ENCODE measurements at regions not wholly inside any gene's neighbourhood (a gene's known extent, or its start where the extent isn't known, plus 50 kb on each side); places are given as distances from the start of the nearest gene placed in this dataset.

- Histone ChIP-seq H3K79me2 (ENCODE audit: insufficient read depth, low read length) (no peaks in the 10 kb centered on the region), H3K4me1 (ENCODE audit: control insufficient read depth in 1 of 2, insufficient read depth in 2 of 2, low read length in 2 of 2) (no peaks in the 10 kb centered on the region), H3K9me3 (replicated peaks in 1 of 2; ENCODE audit: control insufficient read depth in 1 of 2, insufficient read depth in 1 of 2, low read length in 2 of 2) (peaks cover 4 to 6% of the 10 kb centered on the region in 2 donors), H3K4me3 (replicated peaks in 1 of 3; ENCODE audit: low read depth in 2 of 3, low read length in 3 of 3) (no peak overlapping the region), H3K4me2 (replicated peaks; ENCODE audit: extremely low read depth, low read length, poor library complexity, severe bottlenecking) (no peak overlapping the region), H2AFZ (ENCODE audit: insufficient read depth, low read depth, low read length, poor library complexity, severe bottlenecking) (no peak overlapping the region), H3K27me3 (ENCODE audit: control insufficient read depth in 2 of 2, insufficient read depth in 2 of 2, low read length in 2 of 2) (no peaks in the 10 kb centered on the region), H3K27ac (ENCODE audit: low read depth in 1 of 2, low read length in 2 of 2) (no peak overlapping the region), H3K36me3 (replicated peaks in 1 of 2; ENCODE audit: control insufficient read depth in 1 of 2, insufficient read depth in 2 of 2, low read length in 2 of 2) (no peaks in the 10 kb centered on the region), H3K9ac (ENCODE audit: insufficient read depth, low read length, poor library complexity, severe bottlenecking) (no peak overlapping the region), H4K20me1 (ENCODE audit: insufficient read depth, low read length) (no peaks in the 10 kb centered on the region)
- Mint-ChIP-seq H3K27ac (no peak overlapping the region), H3K4me3 (no peak overlapping the region), H3K9me3 (peaks cover 1 to 10% (median 2%) of the 10 kb centered on the region in 7 donors), H3K27me3 (ENCODE audit: low read depth in 3 of 3) (peaks cover 0 to 2% (median 0%) of the 10 kb centered on the region in 3 donors), H3K4me1 (no peaks in the 10 kb centered on the region), H3K36me3 (no peaks in the 10 kb centered on the region)
- WGBS (ENCODE audit: insufficient coverage): 100% methylated on average over 1 of the region's 2 CpGs
- TF ChIP-seq, protein P1, sequence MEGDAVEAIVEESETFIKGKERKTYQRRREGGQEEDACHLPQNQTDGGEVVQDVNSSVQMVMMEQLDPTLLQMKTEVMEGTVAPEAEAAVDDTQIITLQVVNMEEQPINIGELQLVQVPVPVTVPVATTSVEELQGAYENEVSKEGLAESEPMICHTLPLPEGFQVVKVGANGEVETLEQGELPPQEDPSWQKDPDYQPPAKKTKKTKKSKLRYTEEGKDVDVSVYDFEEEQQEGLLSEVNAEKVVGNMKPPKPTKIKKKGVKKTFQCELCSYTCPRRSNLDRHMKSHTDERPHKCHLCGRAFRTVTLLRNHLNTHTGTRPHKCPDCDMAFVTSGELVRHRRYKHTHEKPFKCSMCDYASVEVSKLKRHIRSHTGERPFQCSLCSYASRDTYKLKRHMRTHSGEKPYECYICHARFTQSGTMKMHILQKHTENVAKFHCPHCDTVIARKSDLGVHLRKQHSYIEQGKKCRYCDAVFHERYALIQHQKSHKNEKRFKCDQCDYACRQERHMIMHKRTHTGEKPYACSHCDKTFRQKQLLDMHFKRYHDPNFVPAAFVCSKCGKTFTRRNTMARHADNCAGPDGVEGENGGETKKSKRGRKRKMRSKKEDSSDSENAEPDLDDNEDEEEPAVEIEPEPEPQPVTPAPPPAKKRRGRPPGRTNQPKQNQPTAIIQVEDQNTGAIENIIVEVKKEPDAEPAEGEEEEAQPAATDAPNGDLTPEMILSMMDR (IDR thresholded peaks at IDR 0.05): no peak
- no peak for DNase-seq
- intact Hi-C loops (cut with micrococcal nuclease): no loop called here
Measured at GRCh38 chr7:8818406-8818805, 385.0 kb downstream of the NXPH1 start.

DNA sequence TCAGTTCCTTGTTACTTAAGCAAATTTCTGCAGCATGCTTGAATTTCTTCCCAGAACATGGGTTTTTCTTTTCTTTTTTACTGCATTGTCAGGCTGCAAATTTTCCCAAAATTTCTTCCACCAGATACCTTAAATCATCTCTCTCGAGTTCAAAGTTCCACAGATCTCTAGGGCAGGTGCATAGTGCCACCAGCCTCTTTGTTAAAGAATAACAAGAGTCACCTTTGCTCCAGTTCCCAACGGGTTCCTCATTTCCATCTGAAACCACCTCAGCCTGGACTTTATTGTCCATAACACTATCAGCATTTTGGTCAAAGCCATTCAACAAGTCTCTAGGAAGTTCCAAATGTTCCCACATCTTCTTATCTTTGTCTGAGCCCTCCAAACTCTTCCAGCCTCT lies 389.2 kb downstream of the NXPH1 start:
- no peak overlapping the region for H2AFZ ChIP-seq (ENCODE audit: insufficient read depth, low read depth, low read length, poor library complexity, severe bottlenecking)
- TF ChIP-seq, protein P1 (IDR thresholded peaks at IDR 0.05): no peak
- H3K27me3 Mint-ChIP-seq (ENCODE audit: low read depth in 3 of 3): peaks cover 0 to 2% (median 0%) of the 10 kb centered on the region in 3 donors
- no peak overlapping the region for H3K4me2 ChIP-seq (replicated peaks; ENCODE audit: extremely low read depth, low read length, poor library complexity, severe bottlenecking)
- no peaks in the 10 kb centered on the region for H3K4me1 ChIP-seq (ENCODE audit: control insufficient read depth in 1 of 2, insufficient read depth in 2 of 2, low read length in 2 of 2)
- no peak overlapping the region for H3K27ac ChIP-seq (ENCODE audit: low read depth in 1 of 2, low read length in 2 of 2)
- no peaks in the 10 kb centered on the region for H3K36me3 Mint-ChIP-seq
- H3K9me3 ChIP-seq (replicated peaks in 1 of 2; ENCODE audit: control insufficient read depth in 1 of 2, insufficient read depth in 1 of 2, low read length in 2 of 2): peaks cover 4 to 6% of the 10 kb centered on the region in 2 donors
- no peaks in the 10 kb centered on the region for H3K36me3 ChIP-seq (replicated peaks in 1 of 2; ENCODE audit: control insufficient read depth in 1 of 2, insufficient read depth in 2 of 2, low read length in 2 of 2)
- no peak overlapping the region for H3K4me3 ChIP-seq (replicated peaks in 1 of 3; ENCODE audit: low read depth in 2 of 3, low read length in 3 of 3)
- H3K27ac Mint-ChIP-seq: no peak overlapping the region
- intact Hi-C loops (cut with micrococcal nuclease): no loop called here
- DNase-seq: no peak
- H3K79me2 ChIP-seq (ENCODE audit: insufficient read depth, low read length): no peaks in the 10 kb centered on the region
- H4K20me1 ChIP-seq (ENCODE audit: insufficient read depth, low read length): no peaks in the 10 kb centered on the region
- H3K4me1 Mint-ChIP-seq: no peaks in the 10 kb centered on the region
- no peaks in the 10 kb centered on the region for H3K27me3 ChIP-seq (ENCODE audit: control insufficient read depth in 2 of 2, insufficient read depth in 2 of 2, low read length in 2 of 2)
- WGBS (ENCODE audit: insufficient coverage): 59% methylated on average over 2 of the region's 2 CpGs
- H3K9ac ChIP-seq (ENCODE audit: insufficient read depth, low read length, poor library complexity, severe bottlenecking): no peak overlapping the region
- peaks cover 1 to 10% (median 2%) of the 10 kb centered on the region in 7 donors for H3K9me3 Mint-ChIP-seq
- no peak overlapping the region for H3K4me3 Mint-ChIP-seq
